Psoas muscle (tissue), 7 donors: ENCODE measurements at regions not wholly inside any gene's neighbourhood (a gene's known extent, or its start where the extent isn't known, plus 50 kb on each side); places are given as distances from the start of the nearest gene placed in this dataset.

Source experiments
- ATAC-seq, 4 donors: fragments of 200-7000 bp; cut with Tn5 transposase; one replicate each; pipeline ENCODE4 v1.9.1; 2020; ENCODE audit warnings: moderate library complexity in 3 of 4, mild to moderate bottlenecking in 2 of 4
- DNase-seq, 2 donors: peaks; one replicate each; pipeline ENCODE4 v3.0.0-alpha.2; 2020
- H3K27ac ChIP-seq: fragments of 200-600 bp; one replicate; pipeline ENCODE4 v1.8.0; 2022
- H3K27me3 ChIP-seq, 3 donors: fragments of 200-600 bp in 1 of 3; one replicate each; pipeline versions ENCODE4 v1.6.1 to v1.8.0; 2013 to 2022; ENCODE audit warnings: low read length in 2 of 3, mild to moderate bottlenecking in 2 of 3, moderate library complexity in 1 of 3; ENCODE audit not compliant: insufficient read depth in 3 of 3
- H3K36me3 ChIP-seq, 2 donors: fragments of 200-600 bp in 1 of 2; one replicate each; pipeline versions ENCODE4 v1.6.1 to v1.8.0; 2013 to 2022; ENCODE audit warnings: low read depth in 1 of 2, mild to moderate bottlenecking in 1 of 2, moderate library complexity in 1 of 2; ENCODE audit not compliant: insufficient read depth in 1 of 2
- H3K4me1 ChIP-seq: fragments of 200-600 bp; one replicate; pipeline ENCODE4 v1.8.0; 2022
- H3K4me3 ChIP-seq: fragments of 200-600 bp; one replicate; pipeline ENCODE4 v1.8.0; 2022; ENCODE audit warnings: mild to moderate bottlenecking
- H3K9me3 ChIP-seq: fragments of 200-600 bp; one replicate; pipeline ENCODE4 v1.8.0; 2022
- WGBS, 3 donors: extraction: QIAGEN DNeasy Blood & Tissue Kit; methylation state at CpG; one replicate each; pipeline versions ENCODE4 v1.1.6 to v1.1.7; 2013; 5-methylcytosine and 5-hydroxymethylcytosine counted together
- intact Hi-C, 2 donors: fragments of 100-400 bp; cut with DNase I; formaldehyde crosslinking; loops; one replicate each; pipeline versions ENCODE4 v1.11.0 to v1.14.2; 2022
- TF ChIP-seq, protein P1 (sequence below): fragments of 200-600 bp; IDR thresholded peaks from one replicate; pipeline ENCODE4 v1.8.0; 2022; ENCODE audit warnings: antibody characterized with exemption
- donor health status: healthy with polysubstance abuse.
- donor health status: DM: no; HTN: no; CAD: no; lungs with moderate emphysema.
- donor health status: Bipolar disorder and iron deficiency.
- donor health status: healthy.
- donor health status: DM: yes; HTN: yes; CAD: no.
- donor health status: DM: no; HTN: no; CAD: no.
- donor health status: DM: yes; HTN: yes; CAD: no.

DNA sequence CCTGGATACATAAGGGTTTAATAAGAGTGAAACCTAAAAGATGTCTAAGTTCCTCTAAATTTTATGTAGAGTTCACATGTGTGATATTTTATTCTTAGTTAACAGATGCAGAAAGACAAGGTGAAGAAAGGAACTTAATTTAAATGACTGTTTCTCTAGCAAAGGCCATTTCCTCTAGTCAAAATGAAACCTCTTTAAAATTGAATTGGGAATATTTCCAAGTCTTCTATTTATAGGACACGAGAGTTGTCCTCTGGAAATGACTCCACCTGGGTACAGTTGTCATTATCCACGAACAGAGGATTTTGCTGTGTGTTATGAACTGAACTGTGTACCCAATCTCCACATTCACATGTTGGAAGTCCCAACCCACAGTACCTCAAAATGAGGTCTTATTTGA lies 64.5 kb upstream of the KCNK1 start:
- Histone ChIP-seq H3K4me3 (no peak overlapping the region), H3K27me3 (no peaks in the 10 kb centered on the region), H3K9me3 (no peaks in the 10 kb centered on the region), H3K4me1 (no peaks in the 10 kb centered on the region), H3K27ac (no peak overlapping the region), H3K36me3 (no peaks in the 10 kb centered on the region)
- TF ChIP-seq, protein P1, sequence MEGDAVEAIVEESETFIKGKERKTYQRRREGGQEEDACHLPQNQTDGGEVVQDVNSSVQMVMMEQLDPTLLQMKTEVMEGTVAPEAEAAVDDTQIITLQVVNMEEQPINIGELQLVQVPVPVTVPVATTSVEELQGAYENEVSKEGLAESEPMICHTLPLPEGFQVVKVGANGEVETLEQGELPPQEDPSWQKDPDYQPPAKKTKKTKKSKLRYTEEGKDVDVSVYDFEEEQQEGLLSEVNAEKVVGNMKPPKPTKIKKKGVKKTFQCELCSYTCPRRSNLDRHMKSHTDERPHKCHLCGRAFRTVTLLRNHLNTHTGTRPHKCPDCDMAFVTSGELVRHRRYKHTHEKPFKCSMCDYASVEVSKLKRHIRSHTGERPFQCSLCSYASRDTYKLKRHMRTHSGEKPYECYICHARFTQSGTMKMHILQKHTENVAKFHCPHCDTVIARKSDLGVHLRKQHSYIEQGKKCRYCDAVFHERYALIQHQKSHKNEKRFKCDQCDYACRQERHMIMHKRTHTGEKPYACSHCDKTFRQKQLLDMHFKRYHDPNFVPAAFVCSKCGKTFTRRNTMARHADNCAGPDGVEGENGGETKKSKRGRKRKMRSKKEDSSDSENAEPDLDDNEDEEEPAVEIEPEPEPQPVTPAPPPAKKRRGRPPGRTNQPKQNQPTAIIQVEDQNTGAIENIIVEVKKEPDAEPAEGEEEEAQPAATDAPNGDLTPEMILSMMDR = no peak
- ATAC-seq (no peak), DNase-seq (no peak)
- intact Hi-C loops = no loop called here
- 1 to 5% (median 4%) methylated on average over 2 of the region's 2 CpGs for WGBS, 3 donors

DNA sequence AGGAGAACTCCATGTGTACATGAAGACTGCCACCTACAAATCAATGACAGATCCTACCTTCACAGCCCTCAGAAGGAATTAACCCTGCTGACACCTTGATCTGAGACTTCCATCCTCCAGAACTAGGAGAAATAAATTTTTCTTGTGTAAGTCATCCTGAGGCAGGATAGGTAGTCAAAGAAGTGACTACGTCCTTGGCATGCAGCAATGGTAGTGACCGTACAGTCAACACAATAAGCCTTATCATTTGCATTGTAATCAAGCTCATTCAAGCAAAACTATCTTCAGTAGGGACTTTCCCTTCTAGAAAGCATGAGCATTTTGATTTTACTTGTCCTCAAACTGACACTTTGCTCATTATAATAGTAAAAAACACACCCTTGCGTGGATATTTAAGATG lies 64.0 kb upstream of the KCNK1 start:
- Histone ChIP-seq H3K36me3 (no peaks in the 10 kb centered on the region), H3K4me3 (no peak overlapping the region), H3K4me1 (no peaks in the 10 kb centered on the region), H3K27me3 (no peaks in the 10 kb centered on the region), H3K9me3 (no peaks in the 10 kb centered on the region), H3K27ac (no peak overlapping the region)
- ATAC-seq (no peak), DNase-seq (no peak)
- 80 to 90% (median 85%) methylated on average over 3 of the region's 3 CpGs for WGBS, 3 donors
- TF ChIP-seq, protein P1 = no peak
- intact Hi-C loops = no loop called here

DNA sequence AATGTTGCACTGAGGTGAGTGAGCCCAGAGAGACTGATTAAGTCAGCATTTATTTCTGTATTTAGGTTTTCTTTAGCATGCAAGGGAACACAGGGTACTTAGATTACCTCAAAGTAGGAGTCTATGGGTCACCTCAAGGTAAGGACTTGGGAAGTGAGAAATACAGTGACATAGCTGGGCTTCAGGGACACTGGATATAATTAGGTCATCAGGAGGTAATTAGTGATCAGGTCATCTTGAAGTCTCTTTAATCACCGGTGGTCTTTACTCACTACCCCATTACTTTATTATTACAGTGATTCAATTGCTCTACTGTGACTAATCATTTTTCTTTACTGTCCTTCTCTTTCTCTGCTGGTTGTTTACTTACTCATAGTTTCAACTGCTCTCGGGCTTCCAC lies 59.9 kb upstream of the KCNK1 start:
- H3K27me3 ChIP-seq = no peaks in the 10 kb centered on the region
- no peak for ATAC-seq
- 46 to 51% (median 47%) methylated on average over 2 of the region's 2 CpGs for WGBS, 3 donors
- no peaks in the 10 kb centered on the region for H3K36me3 ChIP-seq
- intact Hi-C loops = no loop called here
- TF ChIP-seq, protein P1 = no peak
- H3K9me3 ChIP-seq = no peaks in the 10 kb centered on the region
- no peak overlapping the region for H3K27ac ChIP-seq
- DNase-seq = no peak
- H3K4me3 ChIP-seq = no peak overlapping the region
- no peaks in the 10 kb centered on the region for H3K4me1 ChIP-seq

DNA sequence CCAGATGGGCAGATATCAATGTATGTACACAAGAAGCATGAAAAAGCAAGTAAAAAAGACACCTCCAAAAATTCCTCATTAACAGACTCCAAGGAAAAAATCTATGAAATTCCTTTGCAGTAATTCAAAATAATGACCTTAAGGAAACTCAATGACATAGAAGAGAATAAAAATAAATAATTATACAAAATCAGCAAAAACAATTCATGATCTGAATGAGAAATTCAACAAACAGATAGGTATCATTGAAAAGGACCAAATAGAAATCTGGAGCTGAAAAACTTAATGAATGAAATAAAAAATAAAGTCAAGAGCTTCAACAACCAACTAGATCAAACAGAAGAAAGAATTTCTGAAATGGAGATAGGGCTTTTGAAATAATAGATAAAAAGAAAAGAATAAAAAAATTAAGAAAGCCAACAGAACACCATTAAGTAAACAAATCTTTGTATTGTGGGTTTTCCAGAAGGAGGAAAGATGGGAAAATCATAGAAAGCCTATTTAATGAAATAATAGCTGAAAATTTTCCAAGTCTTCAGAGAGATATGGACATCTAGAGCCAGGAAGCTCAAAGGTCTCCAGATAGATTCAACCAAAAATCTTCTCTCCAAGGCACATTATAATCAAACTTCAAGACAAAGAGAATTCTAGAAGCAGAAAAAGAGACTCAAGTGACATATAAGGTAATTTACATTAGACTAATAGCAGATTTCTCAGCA lies 52.0 kb upstream of the KCNK1 start:
- ATAC-seq (no peak), DNase-seq (no peak)
- Histone ChIP-seq H3K4me1 (no peaks in the 10 kb centered on the region), H3K27me3 (no peaks in the 10 kb centered on the region), H3K9me3 (peaks cover 21% of the 10 kb centered on the region), H3K27ac (no peak overlapping the region), H3K4me3 (no peak overlapping the region), H3K36me3 (no peaks in the 10 kb centered on the region)
- TF ChIP-seq, protein P1 = no peak
- intact Hi-C loops = no loop called here
